ENCODE measurements at regions not wholly inside any gene's neighbourhood (a gene's known extent, or its start where the extent isn't known, plus 50 kb on each side); places are given as distances from the start of the nearest gene placed in this dataset.
"Not testable (repeated sequence)": the region's sequence is repeated elsewhere in the genome, so short reads cannot be mapped to it uniquely, and the experiment has no call there.

DNA sequence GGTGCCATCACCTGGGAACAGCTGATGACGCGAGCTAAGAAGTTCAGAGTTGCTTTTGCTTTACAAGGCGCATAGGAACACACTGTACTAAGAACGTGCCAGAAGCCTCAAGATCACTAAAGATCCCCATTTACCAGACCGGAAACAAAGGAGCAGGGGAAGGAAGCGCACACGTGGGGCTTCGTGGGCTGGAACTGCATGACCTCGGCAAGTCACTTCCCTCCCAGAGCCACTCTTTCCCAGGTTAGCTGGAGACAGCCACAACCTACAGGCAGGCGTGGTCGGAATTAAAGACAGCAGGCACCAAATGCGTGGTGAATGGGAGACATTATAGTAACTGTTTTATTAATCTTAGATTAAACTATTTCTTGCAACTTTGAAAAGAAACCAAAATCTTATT is 154.9 kb upstream of the IQSEC1 start:
- TF ChIP-seq, protein P1, sequence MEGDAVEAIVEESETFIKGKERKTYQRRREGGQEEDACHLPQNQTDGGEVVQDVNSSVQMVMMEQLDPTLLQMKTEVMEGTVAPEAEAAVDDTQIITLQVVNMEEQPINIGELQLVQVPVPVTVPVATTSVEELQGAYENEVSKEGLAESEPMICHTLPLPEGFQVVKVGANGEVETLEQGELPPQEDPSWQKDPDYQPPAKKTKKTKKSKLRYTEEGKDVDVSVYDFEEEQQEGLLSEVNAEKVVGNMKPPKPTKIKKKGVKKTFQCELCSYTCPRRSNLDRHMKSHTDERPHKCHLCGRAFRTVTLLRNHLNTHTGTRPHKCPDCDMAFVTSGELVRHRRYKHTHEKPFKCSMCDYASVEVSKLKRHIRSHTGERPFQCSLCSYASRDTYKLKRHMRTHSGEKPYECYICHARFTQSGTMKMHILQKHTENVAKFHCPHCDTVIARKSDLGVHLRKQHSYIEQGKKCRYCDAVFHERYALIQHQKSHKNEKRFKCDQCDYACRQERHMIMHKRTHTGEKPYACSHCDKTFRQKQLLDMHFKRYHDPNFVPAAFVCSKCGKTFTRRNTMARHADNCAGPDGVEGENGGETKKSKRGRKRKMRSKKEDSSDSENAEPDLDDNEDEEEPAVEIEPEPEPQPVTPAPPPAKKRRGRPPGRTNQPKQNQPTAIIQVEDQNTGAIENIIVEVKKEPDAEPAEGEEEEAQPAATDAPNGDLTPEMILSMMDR (IDR thresholded peaks at IDR 0.05; ENCODE audit: insufficient read depth, low read length, poor library complexity, severe bottlenecking), result not testable (repeated sequence)
- TF ChIP-seq EZH2phosphoT487 (conservative IDR thresholded peaks at IDR 0.05; ENCODE audit: low read length), result not testable (repeated sequence)

Data from SU-DHL-6 (cell line).